ENCODE measurements at regions not wholly inside any gene's neighbourhood (a gene's known extent, or its start where the extent isn't known, plus 50 kb on each side); places are given as distances from the start of the nearest gene placed in this dataset.

DNA sequence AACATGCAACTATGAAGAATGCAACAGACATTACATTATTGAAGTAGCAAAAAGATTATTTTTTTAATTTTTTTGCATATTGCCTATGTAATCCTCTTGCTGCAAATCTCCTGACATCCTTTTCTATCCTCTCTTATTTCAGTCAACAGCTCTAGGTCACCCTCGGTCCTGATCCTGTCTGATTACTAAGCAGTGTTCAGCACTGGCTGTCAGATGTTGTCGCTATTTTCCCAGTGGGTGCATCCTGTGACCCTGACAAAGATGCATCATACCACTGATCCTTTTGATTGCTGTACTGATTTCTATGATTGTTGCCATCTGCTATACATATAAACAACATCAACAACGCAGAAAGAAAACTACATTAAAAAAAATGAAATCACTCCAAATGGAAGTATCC, 443.7 kb upstream of the PRR20A start:
- H3K36me3 ChIP-seq (ENCODE audit: control insufficient read depth in 2 of 2, insufficient read depth in 1 of 2, low read length in 2 of 2), result no peaks in the 10 kb centered on the region
- no peak overlapping the region for H3K27ac ChIP-seq (ENCODE audit: extremely low read depth, low read depth, low read length)
- no peak for TF ChIP-seq SALL2 (tag by site-specific recombination; IDR thresholded peaks at IDR 0.05; ENCODE audit: borderline replicate concordance)
- no peak for TF ChIP-seq OVOL3 (tag by site-specific recombination; IDR thresholded peaks at IDR 0.05)
- TF ChIP-seq ZNF514 (tag by site-specific recombination; IDR thresholded peaks at IDR 0.05), result no peak
- no peak for TF ChIP-seq ZNF548 (tag by site-specific recombination; IDR thresholded peaks at IDR 0.05)
- no peak for TF ChIP-seq ZNF23 (tag by site-specific recombination; IDR thresholded peaks at IDR 0.05; ENCODE audit: borderline replicate concordance)
- no peak for TF ChIP-seq HOXC10 (CRISPR knock-in tag; IDR thresholded peaks at IDR 0.05)
- TF ChIP-seq ZBTB17 (tag by site-specific recombination; IDR thresholded peaks at IDR 0.05), result no peak
- TF ChIP-seq, protein P1, sequence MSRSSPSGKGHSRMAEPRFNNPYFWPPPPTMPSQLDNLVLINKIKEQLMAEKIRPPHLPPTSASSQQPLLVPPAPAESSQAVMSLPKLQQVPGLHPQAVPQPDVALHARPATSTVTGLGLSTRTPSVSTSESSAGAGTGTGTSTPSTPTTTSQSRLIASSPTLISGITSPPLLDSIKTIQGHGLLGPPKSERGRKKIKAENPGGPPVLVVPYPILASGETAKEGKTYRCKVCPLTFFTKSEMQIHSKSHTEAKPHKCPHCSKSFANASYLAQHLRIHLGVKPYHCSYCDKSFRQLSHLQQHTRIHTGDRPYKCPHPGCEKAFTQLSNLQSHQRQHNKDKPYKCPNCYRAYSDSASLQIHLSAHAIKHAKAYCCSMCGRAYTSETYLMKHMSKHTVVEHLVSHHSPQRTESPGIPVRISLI (tag by site-specific recombination; IDR thresholded peaks at IDR 0.05), result no peak
- TF ChIP-seq, protein P2, sequence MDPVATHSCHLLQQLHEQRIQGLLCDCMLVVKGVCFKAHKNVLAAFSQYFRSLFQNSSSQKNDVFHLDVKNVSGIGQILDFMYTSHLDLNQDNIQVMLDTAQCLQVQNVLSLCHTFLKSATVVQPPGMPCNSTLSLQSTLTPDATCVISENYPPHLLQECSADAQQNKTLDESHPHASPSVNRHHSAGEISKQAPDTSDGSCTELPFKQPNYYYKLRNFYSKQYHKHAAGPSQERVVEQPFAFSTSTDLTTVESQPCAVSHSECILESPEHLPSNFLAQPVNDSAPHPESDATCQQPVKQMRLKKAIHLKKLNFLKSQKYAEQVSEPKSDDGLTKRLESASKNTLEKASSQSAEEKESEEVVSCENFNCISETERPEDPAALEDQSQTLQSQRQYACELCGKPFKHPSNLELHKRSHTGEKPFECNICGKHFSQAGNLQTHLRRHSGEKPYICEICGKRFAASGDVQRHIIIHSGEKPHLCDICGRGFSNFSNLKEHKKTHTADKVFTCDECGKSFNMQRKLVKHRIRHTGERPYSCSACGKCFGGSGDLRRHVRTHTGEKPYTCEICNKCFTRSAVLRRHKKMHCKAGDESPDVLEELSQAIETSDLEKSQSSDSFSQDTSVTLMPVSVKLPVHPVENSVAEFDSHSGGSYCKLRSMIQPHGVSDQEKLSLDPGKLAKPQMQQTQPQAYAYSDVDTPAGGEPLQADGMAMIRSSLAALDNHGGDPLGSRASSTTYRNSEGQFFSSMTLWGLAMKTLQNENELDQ (tag by site-specific recombination; IDR thresholded peaks at IDR 0.05; ENCODE audit: low read depth), result no peak
- H3K9me3 ChIP-seq (ENCODE audit: control insufficient read depth, insufficient read depth, low read depth, low read length), result no peaks in the 10 kb centered on the region
- no peak overlapping the region for H3K4me3 ChIP-seq (ENCODE audit: low read depth, low read length)
- POLR2A ChIA-PET, result no interaction called here
- no peaks in the 10 kb centered on the region for H3K4me1 ChIP-seq (ENCODE audit: control insufficient read depth, insufficient read depth, low read length)
- CTCF ChIA-PET, result no interaction called here

DNA sequence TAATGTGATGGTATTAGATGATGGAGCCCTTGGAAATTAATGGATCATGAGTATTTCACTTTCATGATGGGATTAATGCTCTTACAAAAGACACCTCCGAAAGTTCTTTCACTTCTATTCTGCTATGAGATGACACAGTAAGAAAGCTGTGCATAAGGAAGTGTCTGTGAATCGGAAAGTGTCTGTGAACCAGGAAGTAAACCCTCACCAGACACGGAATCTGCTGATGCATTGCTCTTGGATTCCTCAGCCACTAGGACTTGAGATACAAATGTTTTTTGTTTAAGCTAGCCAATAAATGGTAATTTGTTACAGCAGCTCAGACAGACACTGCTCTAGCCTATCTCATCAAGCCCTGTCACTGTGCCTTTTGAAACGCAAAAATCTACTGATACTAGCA, 440.4 kb upstream of the PRR20A start:
- Histone ChIP-seq H3K27ac (ENCODE audit: extremely low read depth, low read depth, low read length) (no peak overlapping the region), H3K4me1 (ENCODE audit: control insufficient read depth, insufficient read depth, low read length) (no peaks in the 10 kb centered on the region), H3K36me3 (ENCODE audit: control insufficient read depth in 2 of 2, insufficient read depth in 1 of 2, low read length in 2 of 2) (no peaks in the 10 kb centered on the region), H3K9me3 (ENCODE audit: control insufficient read depth, insufficient read depth, low read depth, low read length) (no peaks in the 10 kb centered on the region), H3K4me3 (ENCODE audit: low read depth, low read length) (no peak overlapping the region)
- CTCF ChIA-PET, result no interaction called here
- POLR2A ChIA-PET, result no interaction called here
- TF ChIP-seq ZNF791 (tag by site-specific recombination; IDR thresholded peaks at IDR 0.05), result no peak
- no peak for TF ChIP-seq ZNF366 (tag by site-specific recombination; conservative IDR thresholded peaks at IDR 0.05)
- TF ChIP-seq, protein P3, sequence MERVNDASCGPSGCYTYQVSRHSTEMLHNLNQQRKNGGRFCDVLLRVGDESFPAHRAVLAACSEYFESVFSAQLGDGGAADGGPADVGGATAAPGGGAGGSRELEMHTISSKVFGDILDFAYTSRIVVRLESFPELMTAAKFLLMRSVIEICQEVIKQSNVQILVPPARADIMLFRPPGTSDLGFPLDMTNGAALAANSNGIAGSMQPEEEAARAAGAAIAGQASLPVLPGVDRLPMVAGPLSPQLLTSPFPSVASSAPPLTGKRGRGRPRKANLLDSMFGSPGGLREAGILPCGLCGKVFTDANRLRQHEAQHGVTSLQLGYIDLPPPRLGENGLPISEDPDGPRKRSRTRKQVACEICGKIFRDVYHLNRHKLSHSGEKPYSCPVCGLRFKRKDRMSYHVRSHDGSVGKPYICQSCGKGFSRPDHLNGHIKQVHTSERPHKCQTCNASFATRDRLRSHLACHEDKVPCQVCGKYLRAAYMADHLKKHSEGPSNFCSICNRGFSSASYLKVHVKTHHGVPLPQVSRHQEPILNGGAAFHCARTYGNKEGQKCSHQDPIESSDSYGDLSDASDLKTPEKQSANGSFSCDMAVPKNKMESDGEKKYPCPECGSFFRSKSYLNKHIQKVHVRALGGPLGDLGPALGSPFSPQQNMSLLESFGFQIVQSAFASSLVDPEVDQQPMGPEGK (tag by site-specific recombination; IDR thresholded peaks at IDR 0.05), result no peak
- TF ChIP-seq PRDM1 (tag by site-specific recombination; IDR thresholded peaks at IDR 0.05), result no peak
- TF ChIP-seq YY1 (tag by site-specific recombination; IDR thresholded peaks at IDR 0.05), result no peak
- TF ChIP-seq, protein P1 (tag by site-specific recombination; IDR thresholded peaks at IDR 0.05), result no peak
- TF ChIP-seq, protein P4, sequence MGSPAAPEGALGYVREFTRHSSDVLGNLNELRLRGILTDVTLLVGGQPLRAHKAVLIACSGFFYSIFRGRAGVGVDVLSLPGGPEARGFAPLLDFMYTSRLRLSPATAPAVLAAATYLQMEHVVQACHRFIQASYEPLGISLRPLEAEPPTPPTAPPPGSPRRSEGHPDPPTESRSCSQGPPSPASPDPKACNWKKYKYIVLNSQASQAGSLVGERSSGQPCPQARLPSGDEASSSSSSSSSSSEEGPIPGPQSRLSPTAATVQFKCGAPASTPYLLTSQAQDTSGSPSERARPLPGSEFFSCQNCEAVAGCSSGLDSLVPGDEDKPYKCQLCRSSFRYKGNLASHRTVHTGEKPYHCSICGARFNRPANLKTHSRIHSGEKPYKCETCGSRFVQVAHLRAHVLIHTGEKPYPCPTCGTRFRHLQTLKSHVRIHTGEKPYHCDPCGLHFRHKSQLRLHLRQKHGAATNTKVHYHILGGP (tag by site-specific recombination; IDR thresholded peaks at IDR 0.05), result no peak
